C4-2B (cell line): ENCODE measurements at regions not wholly inside any gene's neighbourhood (a gene's known extent, or its start where the extent isn't known, plus 50 kb on each side); places are given as distances from the start of the nearest gene placed in this dataset.

Experiments
- H3K27ac ChIP-seq: fragments of 450-650 bp; 2 replicates; pipeline ENCODE4 v1.5.1; 2017
- ZFX ChIP-seq: fragments of 450-650 bp; IDR thresholded peaks from 2 replicates; pipeline ENCODE4 v1.6.1; 2017
- TF ChIP-seq, protein P1 (sequence below): fragments of 450-650 bp; conservative IDR thresholded peaks from 2 replicates; pipeline ENCODE4 v1.5.1; 2017; ENCODE audit warnings: mild to moderate bottlenecking

DNA sequence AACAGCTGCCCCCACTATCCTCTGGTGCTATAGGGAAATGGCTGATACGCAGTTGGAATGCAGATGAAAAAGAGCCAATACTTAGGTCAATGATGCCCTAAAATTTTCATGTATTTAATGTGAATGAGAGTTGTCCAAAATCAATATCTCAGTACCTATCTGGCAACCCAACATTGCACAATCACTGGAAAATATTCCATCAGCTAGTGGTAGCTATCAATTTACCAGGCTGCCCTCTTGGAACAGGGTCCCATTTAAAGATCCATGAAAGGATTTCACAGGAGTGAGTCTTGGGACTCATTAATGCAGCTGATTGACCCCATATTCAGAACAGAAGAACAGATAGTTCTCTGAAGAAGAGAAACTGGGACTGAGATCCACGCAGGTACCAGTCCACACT lies 638.9 kb downstream of the SMARCA1 start:
- TF ChIP-seq ZFX = no peak
- TF ChIP-seq, protein P1, sequence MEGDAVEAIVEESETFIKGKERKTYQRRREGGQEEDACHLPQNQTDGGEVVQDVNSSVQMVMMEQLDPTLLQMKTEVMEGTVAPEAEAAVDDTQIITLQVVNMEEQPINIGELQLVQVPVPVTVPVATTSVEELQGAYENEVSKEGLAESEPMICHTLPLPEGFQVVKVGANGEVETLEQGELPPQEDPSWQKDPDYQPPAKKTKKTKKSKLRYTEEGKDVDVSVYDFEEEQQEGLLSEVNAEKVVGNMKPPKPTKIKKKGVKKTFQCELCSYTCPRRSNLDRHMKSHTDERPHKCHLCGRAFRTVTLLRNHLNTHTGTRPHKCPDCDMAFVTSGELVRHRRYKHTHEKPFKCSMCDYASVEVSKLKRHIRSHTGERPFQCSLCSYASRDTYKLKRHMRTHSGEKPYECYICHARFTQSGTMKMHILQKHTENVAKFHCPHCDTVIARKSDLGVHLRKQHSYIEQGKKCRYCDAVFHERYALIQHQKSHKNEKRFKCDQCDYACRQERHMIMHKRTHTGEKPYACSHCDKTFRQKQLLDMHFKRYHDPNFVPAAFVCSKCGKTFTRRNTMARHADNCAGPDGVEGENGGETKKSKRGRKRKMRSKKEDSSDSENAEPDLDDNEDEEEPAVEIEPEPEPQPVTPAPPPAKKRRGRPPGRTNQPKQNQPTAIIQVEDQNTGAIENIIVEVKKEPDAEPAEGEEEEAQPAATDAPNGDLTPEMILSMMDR = no peak
- H3K27ac ChIP-seq = no peak overlapping the region; the same call in 1 of the 2 replicates

DNA sequence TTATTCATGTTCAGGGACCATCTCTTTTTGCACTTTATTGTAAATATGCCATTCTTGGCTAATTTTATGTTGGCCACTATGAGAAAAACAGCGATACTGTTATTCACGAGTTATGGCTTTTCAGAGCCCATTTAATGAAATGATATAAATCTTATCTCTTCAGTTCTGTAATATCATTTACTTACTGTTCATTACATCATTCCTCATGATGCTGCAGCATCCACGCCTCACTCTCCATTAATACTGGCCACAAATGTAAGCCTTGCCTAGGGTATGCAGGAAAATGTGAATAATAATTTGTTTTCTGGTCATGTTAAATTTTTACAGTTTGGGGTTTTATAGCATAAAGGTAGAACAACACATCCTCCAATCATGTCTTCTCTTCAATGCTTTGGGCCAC lies 639.6 kb downstream of the SMARCA1 start:
- H3K27ac ChIP-seq = no peak overlapping the region
- TF ChIP-seq, protein P1 = no peak
- TF ChIP-seq ZFX = no peak

DNA sequence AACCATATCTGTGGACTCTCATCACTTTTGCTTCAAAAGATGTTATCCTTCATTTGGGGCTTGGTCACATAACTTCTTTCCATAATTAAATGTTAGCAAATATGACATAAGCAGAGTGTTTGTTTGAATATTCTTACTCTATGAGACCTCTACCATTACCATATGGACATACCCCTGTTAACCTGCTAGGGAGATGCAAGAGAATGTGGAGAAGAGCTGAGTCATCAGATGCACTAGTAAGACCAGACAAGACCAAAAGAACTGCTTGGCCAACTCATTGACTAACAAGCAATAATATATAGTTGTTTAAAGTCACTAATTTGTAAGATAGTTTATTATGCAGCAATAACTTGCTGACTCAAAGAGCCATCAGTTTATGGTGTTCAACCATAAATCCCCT lies 652.9 kb downstream of the SMARCA1 start:
- TF ChIP-seq, protein P1 = no peak
- TF ChIP-seq ZFX = no peak
- H3K27ac ChIP-seq = no peak overlapping the region

DNA sequence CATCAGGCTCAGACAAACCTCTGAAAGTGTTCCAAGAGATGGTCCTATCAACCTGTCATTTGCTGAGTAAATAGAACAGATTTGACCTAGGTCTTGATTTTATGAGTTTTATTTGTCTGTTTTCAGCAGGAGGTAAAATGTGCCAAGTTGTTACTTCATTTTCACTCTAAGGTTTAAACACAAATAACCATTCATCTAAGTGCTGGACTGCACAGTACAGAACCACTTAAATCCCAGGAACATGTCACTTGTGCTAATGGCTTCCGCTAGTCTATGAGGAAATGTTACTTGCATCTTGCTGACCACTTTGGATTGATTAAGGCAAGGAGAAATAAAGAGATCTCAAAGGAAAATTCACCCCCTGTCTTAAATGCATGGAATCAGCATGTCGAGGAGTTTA lies 660.7 kb downstream of the SMARCA1 start:
- H3K27ac ChIP-seq = no peak overlapping the region
- TF ChIP-seq ZFX = no peak
- TF ChIP-seq, protein P1 = no peak

DNA sequence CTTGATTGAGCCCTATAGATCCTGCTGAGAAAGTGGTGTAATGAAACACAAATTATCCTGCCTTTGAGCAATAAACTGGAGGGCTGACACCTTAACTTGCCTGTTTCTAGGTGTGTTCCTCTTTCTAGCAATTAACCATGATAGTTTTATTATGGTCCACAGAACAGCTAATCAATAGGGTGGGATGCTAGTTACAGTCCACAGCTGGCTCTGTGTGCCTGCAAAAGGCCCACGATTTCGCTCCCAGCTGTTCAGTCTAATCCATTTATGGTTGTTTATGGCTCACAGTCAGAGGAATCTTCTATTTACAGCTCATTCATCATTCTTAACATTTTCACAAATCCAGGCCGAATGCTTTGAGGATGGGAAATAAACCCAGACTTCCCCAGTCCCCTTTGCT lies 674.9 kb downstream of the SMARCA1 start:
- H3K27ac ChIP-seq = no peak overlapping the region
- no peak for TF ChIP-seq ZFX
- TF ChIP-seq, protein P1 = no peak

DNA sequence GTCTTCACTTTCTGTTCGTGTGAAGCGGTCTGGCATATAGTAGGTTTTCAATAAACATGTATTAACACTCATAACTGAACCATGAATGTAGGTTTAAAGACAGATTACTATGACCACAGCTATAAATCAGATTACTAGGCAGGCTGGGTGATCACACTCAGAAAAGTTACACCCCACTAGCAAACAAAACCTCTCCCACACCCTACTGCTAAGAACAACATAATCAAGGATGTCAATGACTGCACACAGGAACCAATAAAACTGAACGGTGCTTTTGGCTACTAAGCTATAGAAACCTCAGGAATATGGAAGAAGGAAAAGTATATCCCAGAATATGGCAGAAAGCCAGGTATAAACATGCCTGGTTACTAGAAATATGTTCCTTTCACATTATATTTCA lies 676.9 kb downstream of the SMARCA1 start:
- TF ChIP-seq, protein P1 = no peak
- no peak for TF ChIP-seq ZFX

DNA sequence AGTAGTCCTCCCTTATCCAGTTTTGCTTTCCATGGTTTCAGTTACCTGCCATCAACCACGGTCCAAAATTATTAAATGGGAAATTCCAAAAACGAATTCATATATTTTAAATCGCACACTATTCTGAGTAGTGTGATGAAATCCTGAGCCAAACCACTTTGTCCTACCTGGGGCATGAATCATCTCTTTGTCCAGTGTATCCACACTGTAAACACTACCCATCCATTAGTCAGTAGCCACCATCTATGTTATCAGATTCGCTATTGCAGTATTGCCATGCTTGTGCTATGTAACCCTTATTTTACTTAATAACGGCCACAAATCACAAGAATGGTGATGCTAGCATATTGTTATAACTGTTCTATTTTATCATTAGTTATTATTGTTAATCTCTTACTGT lies 704.6 kb downstream of the SMARCA1 start:
- TF ChIP-seq, protein P1 = no peak
- no peak overlapping the region for H3K27ac ChIP-seq

More for the DNA sequence above, 676.9 kb downstream of the SMARCA1 start:
- no peak overlapping the region for H3K27ac ChIP-seq
